ENCODE measurements at regions not wholly inside any gene's neighbourhood (a gene's known extent, or its start where the extent isn't known, plus 50 kb on each side); places are given as distances from the start of the nearest gene placed in this dataset.
"Not testable (repeated sequence)": the region's sequence is repeated elsewhere in the genome, so short reads cannot be mapped to it uniquely, and the experiment has no call there.

GRCh38 chr7:121519548-121520521 lies 123.7 kb upstream of the FAM3C start:
- DNase-seq, result peak; percentile 76

- DNase-seq, result peak; percentile 57
Measured at GRCh38 chr7:121517591-121517990, 121.5 kb upstream of the FAM3C start.

DNA sequence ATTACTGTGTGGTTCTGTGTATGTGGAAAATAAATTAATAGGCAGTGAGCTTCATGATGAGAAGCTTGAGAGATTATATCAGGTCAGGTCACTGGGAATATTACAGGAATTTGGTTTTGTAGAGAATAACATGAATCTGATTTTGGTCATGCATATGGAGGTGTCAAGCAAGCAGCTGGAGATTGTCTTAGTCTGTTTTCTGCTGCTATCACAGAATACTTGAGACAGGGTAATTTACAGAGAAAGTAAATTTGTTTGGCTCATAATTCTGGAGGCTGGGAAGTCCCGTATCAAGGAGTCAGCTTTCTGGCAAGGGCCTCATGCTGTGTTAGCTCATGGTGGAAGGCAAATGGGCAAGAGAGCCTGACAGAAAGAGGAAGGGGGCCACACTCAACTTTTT lies 120.7 kb upstream of the FAM3C start:
- no peak for DNase-seq

DNA sequence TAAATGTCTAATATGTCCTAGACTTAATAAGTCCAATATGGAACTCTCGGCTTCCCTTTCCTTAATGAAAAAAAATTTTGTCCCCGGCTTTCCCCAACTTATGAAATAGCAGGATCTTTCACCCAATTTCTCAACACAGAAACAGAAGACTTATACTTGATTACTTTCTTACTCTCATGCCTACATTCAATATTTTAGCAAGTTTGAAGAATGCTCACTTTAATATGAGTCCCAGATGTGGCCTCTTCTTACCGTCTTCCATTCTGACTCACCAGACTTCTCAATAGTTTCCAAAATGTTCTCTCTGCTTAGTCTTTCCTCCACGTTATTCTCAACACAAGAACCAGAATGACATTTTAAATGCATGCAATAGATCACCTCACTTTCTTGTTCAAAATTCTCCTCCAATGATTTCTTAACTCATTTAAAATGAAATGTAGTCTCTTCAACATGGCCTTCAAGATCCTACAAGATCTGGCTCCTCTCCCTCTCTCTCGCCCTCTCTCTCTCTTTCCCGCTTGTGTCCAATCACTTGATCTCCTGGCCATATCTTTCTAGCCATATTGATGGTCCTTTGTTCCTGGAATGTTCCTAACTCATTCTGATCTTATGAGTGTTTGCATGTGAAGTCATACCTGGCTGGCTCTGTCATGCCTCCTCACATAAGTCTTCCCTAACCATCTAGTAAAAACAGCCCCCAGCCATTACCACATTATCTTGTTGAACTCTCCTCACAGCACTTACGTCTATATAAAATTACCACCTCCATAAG lies 119.7 kb upstream of the FAM3C start:
- no peak for DNase-seq

DNA sequence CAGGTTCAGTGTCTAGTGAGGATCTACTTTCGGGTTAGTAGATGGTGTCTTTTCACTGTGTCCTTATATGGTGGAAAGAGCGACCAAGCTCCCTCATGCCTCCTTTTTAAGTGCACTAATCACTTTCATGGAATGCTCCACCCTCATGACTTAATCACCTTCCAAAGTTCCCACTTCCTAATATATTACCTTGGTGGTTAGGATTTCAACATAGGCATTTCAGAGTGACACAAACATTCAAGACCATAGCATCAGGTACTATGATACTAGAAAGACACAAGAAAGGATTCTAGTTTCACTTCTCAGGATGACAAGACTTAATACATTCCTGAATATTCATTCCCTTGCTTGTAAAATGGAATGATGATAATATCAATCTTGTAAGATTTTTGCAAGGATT lies 119.1 kb upstream of the FAM3C start:
- no peak for DNase-seq

DNA sequence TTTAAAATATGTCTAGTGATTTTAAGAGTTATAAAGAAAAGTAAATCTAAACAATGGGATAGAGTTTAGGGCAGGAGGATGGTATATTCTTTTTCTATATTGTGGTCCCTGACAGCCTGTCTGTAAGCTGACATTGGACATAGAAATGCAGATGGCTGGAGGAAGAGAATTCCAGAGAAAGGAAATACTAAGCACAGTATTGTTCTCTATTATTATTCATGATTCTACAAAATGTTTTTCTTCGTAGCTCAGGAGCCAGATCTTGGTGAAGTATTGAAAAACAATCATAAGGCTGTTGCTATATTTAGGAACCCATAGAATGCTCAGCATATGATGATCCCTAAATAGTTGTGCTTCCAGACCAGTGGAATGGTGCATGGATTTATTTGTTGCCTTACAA lies 117.0 kb upstream of the FAM3C start:
- DNase-seq, result no peak

- no peak for DNase-seq
Measured at GRCh38 chr7:121510858-121511482, 114.9 kb upstream of the FAM3C start.

- no peak for DNase-seq
Measured at GRCh38 chr7:121510302-121510701, 114.2 kb upstream of the FAM3C start.

DNA sequence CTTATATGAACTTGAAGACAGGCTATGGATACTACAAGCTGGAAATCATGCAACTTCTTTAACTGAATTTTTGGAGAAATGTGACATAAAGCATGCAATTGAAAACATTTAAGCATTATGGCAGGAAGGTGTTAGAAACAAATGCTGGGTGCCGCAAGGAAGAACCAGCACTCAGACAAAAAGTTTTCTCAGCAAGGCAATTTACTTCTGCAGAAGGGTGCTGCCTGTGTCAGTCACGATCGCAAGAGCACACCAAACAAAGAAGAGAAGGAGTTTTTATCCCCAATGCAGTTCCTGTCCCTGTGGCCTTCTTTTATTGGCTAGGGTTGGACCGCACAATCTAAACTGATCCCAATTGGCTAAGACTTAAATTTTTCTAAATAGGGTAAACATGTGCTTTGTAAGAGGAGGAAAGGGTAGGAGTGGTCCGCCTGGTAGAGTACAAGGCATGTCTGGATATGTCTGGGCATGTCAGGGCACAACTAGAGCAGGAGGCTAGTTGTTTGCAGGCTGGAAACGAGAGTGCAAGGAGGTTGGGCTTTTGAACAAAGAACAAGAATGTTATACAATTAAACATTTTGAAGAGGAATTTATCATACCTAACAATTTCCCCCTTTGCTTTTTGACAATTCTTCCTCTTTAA lies 109.6 kb upstream of the FAM3C start:
- no peak for DNase-seq

- no peak for DNase-seq
Measured at GRCh38 chr7:121505021-121505420, 108.9 kb upstream of the FAM3C start.

GRCh38 chr7:121504482-121504881 lies 108.4 kb upstream of the FAM3C start:
- DNase-seq, result no peak

DNA sequence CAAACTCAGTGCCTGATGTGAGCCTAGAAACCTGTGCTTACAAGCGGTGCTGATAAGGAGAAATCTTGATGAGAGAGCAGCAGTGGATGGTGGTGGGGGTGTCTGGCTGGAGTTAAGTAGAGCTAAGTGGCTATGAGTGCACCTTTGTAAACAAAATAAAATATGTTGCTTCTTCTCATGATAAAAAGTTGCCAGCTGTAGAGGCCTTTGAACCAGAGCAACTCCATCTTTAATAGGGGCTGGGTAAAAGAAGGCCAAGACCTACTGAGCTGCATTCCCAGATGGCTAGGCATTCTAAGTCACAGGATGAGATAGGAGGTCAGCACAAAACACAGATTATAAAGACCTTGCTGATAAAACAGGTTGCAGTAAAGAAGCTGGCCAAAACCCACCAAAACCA lies 107.6 kb upstream of the FAM3C start:
- no peak for DNase-seq

DNA sequence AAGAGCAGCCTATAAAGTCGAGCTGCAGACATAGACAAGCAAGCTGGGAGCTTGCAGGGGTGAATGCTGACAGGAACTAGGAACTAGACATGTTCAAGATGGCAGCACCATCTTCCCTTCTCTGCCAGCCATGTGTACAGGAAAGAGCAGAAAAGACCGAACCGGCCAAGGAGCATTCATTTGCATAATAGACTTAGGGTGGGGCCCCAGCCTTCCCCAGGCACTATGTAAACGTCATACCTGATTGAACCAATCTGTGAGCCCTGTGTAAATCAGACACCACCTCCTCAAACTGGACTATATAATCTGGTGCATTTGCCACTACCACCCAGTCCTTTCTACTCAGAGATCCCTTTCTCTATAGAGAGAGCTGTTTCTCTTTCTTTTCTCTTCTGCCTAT lies 106.9 kb upstream of the FAM3C start:
- no peak for DNase-seq

DNA sequence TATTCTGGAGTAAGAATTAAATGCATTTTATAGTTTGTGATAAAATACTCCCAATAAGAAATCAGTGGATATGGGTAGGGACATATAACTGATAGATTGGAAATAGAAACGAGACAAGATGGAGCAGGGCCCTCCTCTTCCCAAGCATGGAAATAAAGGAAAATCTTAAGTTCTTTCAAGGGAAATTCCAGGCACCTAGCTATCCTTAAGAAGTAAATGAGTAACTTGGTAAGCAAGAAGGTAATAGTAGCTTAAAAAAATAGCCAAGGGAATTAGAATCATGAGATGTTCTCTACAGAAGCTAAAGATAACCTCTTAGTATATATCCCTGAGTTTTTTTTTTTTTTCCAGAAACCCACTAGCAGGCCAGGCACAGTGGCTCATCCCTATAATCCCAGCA lies 105.5 kb upstream of the FAM3C start:
- no peak for DNase-seq

GRCh38 chr7:121500360-121501058 lies 104.4 kb upstream of the FAM3C start:
- no peak for DNase-seq

- DNase-seq, result no peak
Measured at GRCh38 chr7:121499624-121500023, 103.5 kb upstream of the FAM3C start.

DNA sequence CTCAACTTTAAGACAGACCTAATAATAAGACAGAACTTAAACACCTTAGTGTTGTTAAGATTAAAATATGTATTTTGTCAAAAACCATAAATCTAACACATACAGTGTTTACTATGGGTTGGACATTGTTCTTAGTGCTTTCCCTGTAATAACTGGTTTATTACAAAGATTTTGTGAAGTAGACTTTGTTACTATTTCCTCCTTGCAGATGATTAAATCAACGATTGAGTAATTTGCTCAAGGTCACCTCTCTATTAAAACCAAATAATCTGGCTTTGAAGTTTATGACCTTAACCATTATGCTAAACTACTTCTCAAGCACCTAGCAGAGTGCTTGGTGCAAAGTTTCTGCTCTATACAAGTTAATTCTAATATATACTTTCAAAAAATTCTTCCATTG lies 102.7 kb upstream of the FAM3C start:
- no peak for DNase-seq

DNA sequence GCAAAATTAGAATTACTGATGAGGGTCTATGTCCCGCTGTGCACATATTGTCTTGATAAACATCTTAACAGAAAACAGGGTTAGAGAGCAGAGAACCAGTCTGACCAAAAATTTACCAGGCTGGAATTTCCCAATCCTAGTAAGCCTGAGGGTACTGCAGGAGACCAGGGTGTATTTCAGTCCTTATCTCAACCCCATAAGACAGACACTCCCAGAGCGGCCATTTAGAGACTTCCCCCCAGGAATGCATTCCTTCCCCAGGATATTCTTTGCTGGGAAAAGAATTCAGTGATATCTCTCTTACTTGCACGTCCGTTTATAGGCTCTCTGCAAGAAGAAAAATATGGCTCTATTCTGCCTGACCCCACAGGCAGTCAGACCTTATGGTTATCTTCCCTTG lies 101.4 kb upstream of the FAM3C start:
- DNase-seq, result not testable (repeated sequence)

GRCh38 chr7:121494516-121494915 lies 98.4 kb upstream of the FAM3C start:
- no peak for DNase-seq

DNA sequence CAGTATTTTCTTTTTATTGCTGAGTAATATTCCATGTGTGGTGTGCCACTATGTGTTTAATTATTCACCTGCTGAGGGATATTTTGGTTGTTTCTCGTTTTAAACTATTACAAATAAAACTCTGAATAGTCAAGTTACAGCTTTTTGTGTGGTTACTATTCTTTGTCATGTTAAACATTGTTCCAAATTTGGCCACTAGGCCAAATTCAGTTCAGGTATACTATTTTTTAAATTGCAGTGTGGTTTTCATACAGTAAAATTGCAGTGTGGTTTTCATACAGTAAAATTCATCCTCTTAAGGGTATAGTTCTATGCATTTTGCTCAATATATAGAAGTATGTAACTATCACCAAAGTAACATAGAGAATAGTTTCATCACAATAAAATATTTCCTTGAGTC lies 97.4 kb upstream of the FAM3C start:
- no peak for DNase-seq

DNA sequence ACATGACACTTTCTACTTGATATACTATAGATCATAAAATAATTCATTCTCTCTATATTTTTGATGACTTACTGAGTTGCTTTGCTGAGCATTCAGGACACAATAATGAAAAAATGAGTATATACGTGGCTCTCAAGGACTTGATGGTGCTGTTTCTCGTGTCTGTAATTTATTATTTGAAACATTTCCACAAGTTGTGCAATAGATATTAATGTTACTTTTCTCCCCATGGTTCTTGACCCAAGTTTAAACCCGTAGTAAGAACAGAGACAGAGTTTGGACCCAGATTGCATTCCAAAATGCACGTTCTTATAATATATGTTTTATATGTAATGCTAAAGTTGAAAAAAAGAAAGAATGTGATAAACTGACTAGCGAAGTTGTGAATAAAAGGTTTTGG lies 94.2 kb upstream of the FAM3C start:
- no peak for DNase-seq

- DNase-seq, result no peak
Measured at GRCh38 chr7:121489440-121489839, 93.3 kb upstream of the FAM3C start.

Measured in MV-4-11 (cell line).